ENCODE measurements at regions not wholly inside any gene's neighbourhood (a gene's known extent, or its start where the extent isn't known, plus 50 kb on each side); places are given as distances from the start of the nearest gene placed in this dataset.

DNA sequence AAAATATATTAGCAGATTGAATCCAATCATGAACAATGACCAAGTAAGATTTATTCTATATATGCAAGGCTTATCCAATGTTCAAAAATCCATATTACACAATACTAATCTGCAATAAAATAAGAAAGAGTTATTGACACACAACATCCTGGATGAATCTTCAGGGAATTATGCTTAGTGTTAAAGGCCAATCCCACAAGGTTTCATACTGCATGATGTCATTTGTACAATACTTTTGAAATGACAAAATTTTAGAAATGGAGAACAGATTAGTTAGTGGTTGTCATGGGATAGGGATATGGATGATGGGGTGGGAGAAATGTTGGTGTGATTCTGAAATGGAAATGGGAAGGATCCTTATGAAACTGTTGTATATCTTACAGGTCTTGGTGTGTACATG lies 425.7 kb downstream of the SIPA1L2 start:
- Histone ChIP-seq H3K36me3 (replicated peaks in 1 of 2; ENCODE audit: control insufficient read depth in 1 of 2, insufficient read depth in 2 of 2, low read length in 1 of 2) (no peaks in the 10 kb centered on the region), H4K20me1 (ENCODE audit: insufficient read depth) (no peaks in the 10 kb centered on the region), H3K4me3 (ENCODE audit: low read depth in 2 of 2, low read length in 1 of 2) (no peak overlapping the region), H3K27me3 (ENCODE audit: insufficient read depth) (no peaks in the 10 kb centered on the region), H2AFZ (ENCODE audit: low read depth) (no peak overlapping the region), H3K9ac (no peak overlapping the region), H3K9me2 (no peaks in the 10 kb centered on the region), H3K27ac (ENCODE audit: low read depth in 2 of 2, low read length in 1 of 2) (no peak overlapping the region), H3K4me2 (no peak overlapping the region), H3K9me3 (peaks cover 9% of the 10 kb centered on the region; the same call in 1 of the 2 replicates), H3F3A (replicated peaks; ENCODE audit: insufficient read depth) (no peaks in the 10 kb centered on the region), H3K79me2 (ENCODE audit: insufficient read depth) (no peaks in the 10 kb centered on the region), H3K4me1 (ENCODE audit: control insufficient read depth in 1 of 2, insufficient read depth in 2 of 2, low read depth in 1 of 2, low read length in 1 of 2) (no peaks in the 10 kb centered on the region)
- POLR2A ChIA-PET = no interaction called here
- CTCF ChIA-PET = no interaction called here
- no peak for DNase-seq
- TF ChIP-seq, protein P1, sequence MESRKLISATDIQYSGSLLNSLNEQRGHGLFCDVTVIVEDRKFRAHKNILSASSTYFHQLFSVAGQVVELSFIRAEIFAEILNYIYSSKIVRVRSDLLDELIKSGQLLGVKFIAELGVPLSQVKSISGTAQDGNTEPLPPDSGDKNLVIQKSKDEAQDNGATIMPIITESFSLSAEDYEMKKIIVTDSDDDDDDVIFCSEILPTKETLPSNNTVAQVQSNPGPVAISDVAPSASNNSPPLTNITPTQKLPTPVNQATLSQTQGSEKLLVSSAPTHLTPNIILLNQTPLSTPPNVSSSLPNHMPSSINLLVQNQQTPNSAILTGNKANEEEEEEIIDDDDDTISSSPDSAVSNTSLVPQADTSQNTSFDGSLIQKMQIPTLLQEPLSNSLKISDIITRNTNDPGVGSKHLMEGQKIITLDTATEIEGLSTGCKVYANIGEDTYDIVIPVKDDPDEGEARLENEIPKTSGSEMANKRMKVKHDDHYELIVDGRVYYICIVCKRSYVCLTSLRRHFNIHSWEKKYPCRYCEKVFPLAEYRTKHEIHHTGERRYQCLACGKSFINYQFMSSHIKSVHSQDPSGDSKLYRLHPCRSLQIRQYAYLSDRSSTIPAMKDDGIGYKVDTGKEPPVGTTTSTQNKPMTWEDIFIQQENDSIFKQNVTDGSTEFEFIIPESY (IDR thresholded peaks at IDR 0.05; ENCODE audit: borderline replicate concordance, low read depth) = no peak
- TF ChIP-seq FOXJ3 (CRISPR knock-in tag; IDR thresholded peaks at IDR 0.05) (no peak), YY1 (IDR thresholded peaks at IDR 0.05; ENCODE audit: low read depth) (no peak), FOSL2 (IDR thresholded peaks at IDR 0.05; ENCODE audit: borderline replicate concordance, low read depth) (no peak), RAD21 (IDR thresholded peaks at IDR 0.05; ENCODE audit: low read length) (no peak)

GRCh38 chr1:232201024-232201423 lies 428.9 kb downstream of the SIPA1L2 start:
- no peak overlapping the region for H3K4me3 ChIP-seq (ENCODE audit: low read depth in 2 of 2, low read length in 1 of 2)
- no peaks in the 10 kb centered on the region for H3K36me3 ChIP-seq (replicated peaks in 1 of 2; ENCODE audit: control insufficient read depth in 1 of 2, insufficient read depth in 2 of 2, low read length in 1 of 2)
- WGBS (ENCODE audit: low lambda C conversion rate) = 36% methylated on average over 7 of the region's 7 CpGs
- H3K9ac ChIP-seq = no peak overlapping the region
- no peaks in the 10 kb centered on the region for H3K4me1 ChIP-seq (ENCODE audit: control insufficient read depth in 1 of 2, insufficient read depth in 2 of 2, low read depth in 1 of 2, low read length in 1 of 2)
- no peaks in the 10 kb centered on the region for H4K20me1 ChIP-seq (ENCODE audit: insufficient read depth)
- no peaks in the 10 kb centered on the region for H3K9me2 ChIP-seq
- no peak for DNase-seq
- no peak overlapping the region for H3K4me2 ChIP-seq
- no peaks in the 10 kb centered on the region for H3F3A ChIP-seq (replicated peaks; ENCODE audit: insufficient read depth)
- H3K79me2 ChIP-seq (ENCODE audit: insufficient read depth) = no peaks in the 10 kb centered on the region
- TF ChIP-seq MXI1 (IDR thresholded peaks at IDR 0.05; ENCODE audit: low read depth, low read length) = no peak
- TF ChIP-seq RAD21 (IDR thresholded peaks at IDR 0.05; ENCODE audit: low read length) = no peak
- no peak for TF ChIP-seq NFIC (IDR thresholded peaks at IDR 0.05; ENCODE audit: borderline replicate concordance)
- TF ChIP-seq POLR2AphosphoS5 (IDR thresholded peaks at IDR 0.05; ENCODE audit: low read depth, low read length) = no peak
- no peak for TF ChIP-seq FOXJ3 (CRISPR knock-in tag; IDR thresholded peaks at IDR 0.05)
- TF ChIP-seq IRF3 (IDR thresholded peaks at IDR 0.05; ENCODE audit: low read depth, low read length) = no peak
- TF ChIP-seq, protein P1 (IDR thresholded peaks at IDR 0.05; ENCODE audit: borderline replicate concordance, low read depth) = no peak
- TF ChIP-seq CTCF (IDR thresholded peaks at IDR 0.05) = no peak
- no peak for TF ChIP-seq FOXM1 (IDR thresholded peaks at IDR 0.05; ENCODE audit: low read depth)
- TF ChIP-seq GATA2 (CRISPR knock-in tag; IDR thresholded peaks at IDR 0.05) = no peak
- TF ChIP-seq MEF2A (IDR thresholded peaks at IDR 0.05; ENCODE audit: borderline replicate concordance, low read depth) = no peak
- TF ChIP-seq RFX5 (IDR thresholded peaks at IDR 0.05; ENCODE audit: low read length) = no peak
- no peak for TF ChIP-seq PBX3 (IDR thresholded peaks at IDR 0.05)
- no peaks in the 10 kb centered on the region for H3K27me3 ChIP-seq (ENCODE audit: insufficient read depth)
- CTCF ChIA-PET = interaction anchor here (1.3 kb wide), 1 partner anchor 11 kb away, joined by 3 read pairs; no protein-coding TSS in a partner anchor
- H2AFZ ChIP-seq (ENCODE audit: low read depth) = no peak overlapping the region
- peaks cover 9% of the 10 kb centered on the region; the same call in 1 of the 2 replicates for H3K9me3 ChIP-seq
- no peak overlapping the region for H3K27ac ChIP-seq (ENCODE audit: low read depth in 2 of 2, low read length in 1 of 2)
- POLR2A ChIA-PET = no interaction called here

Measured in SK-N-SH (cell line).